Islet of Langerhans (tissue), 1 donor: ENCODE measurements at regions not wholly inside any gene's neighbourhood (a gene's known extent, or its start where the extent isn't known, plus 50 kb on each side); places are given as distances from the start of the nearest gene placed in this dataset.

Experiments
- FAIRE-seq: peaks from one replicate; lab custom pipeline; 2011; peaks lifted over from hg19 to GRCh38; lab: Jason Lieb, UNC

- no peak for FAIRE-seq
Observed at GRCh38 chr5:174376726-174377373, 331.3 kb downstream of the NSG2 start.

GRCh38 chr5:174378121-174378874 is 332.8 kb downstream of the NSG2 start:
- FAIRE-seq: no peak

DNA sequence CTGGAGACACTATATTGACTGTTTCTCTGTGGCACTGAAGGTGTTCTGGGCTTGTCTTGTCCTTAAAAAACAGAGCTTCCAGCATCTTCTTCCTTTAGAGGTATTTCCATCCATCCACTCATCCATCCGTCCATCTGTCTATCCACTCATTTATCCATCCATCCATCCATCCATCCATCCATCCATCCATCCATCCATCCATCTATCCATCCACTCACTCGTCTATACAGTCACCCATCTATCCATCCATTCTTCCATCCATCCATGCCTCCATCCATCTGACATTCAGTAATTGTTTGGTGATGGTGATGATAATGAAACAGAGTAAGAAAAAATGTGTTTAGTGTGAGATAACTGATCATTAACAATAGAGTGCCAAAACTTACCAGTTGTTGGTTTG is 334.8 kb downstream of the NSG2 start:
- no peak for FAIRE-seq

- FAIRE-seq: no peak
Observed at GRCh38 chr5:174381241-174381640, 335.7 kb downstream of the NSG2 start.

DNA sequence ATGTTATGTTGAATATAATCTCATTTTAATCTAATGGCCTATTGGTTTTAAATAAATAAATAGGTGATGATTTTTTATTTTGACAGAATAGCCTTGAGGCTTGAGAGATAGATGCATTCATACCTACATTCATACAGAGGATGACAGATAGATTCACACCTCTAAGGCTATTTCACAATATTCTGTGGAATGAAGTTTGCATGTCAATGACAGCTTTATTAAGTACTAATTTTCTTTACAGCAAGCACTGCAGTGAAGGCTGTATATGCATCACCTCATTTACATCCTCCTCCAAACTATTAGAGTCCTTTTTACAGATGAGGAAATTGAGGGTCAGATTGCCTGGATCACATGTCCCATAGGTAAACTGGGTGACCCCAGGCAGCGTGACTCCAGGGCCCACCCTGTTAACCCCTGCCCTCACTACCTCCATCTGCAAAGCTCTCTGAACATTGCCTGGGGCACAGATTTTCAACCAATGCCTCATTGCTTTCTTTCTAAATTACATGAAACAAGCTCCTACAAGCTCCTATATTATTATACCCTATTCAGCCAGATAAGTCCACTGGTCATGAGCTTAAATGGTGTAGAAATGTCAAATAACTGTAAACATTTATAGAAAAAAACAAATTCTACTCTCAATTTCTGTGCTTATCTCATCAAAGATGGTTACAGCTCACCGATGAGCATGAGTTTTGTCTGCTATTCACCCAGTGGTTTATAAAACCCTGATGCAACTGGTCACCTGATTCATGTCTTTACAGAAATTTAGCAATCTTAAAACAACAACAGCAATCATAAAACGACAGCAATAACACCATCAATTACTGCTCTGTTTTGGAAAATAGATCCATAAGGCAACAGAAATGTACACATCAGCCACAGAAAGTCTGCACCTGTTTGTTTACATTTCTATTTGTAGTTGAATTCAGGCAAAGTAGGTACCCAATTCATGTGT is 338.0 kb downstream of the NSG2 start:
- FAIRE-seq: no peak

DNA sequence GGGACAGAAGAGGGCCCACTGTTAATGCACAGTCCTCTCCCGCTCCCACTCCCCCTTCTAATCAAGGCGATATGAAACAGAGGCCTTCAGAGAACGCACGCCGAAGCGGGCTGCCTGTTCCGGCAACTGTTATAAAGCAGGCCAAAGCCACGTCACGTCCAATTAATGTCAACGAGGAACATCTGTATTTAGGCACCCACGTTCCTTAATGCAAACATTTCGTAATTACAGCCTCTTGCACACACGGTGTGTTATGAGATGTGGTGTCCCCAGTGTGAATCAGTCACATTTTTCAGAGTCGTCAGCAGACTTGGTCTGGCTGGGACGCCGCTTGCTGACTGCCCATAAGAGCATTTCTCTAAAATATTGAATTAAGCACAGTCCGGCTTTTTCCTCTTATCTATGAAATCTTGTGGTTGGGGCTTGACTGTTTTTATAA is 339.0 kb downstream of the NSG2 start:
- FAIRE-seq: no peak

DNA sequence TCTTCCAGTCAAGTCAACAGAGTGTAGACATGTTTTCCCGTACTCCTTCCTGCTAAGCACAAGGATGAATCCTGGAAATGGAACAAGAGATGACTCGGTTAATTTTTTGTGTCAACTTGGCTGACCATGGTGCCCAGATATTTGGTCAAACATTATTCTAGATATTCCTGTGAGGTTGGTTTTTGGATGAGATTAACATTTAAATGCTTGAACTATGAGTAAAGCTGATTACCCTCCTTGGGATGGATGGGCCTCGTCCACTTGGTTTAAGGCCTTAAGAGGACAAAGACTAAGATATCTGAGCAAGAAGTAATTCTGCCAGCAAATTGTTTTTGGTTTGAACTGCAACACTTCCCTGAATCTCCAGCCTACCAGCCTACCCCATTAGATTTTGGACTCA is 338.1 kb upstream of the MSX2 start:
- no peak for FAIRE-seq

GRCh38 chr5:174386846-174387245 is 337.5 kb upstream of the MSX2 start:
- FAIRE-seq: no peak

DNA sequence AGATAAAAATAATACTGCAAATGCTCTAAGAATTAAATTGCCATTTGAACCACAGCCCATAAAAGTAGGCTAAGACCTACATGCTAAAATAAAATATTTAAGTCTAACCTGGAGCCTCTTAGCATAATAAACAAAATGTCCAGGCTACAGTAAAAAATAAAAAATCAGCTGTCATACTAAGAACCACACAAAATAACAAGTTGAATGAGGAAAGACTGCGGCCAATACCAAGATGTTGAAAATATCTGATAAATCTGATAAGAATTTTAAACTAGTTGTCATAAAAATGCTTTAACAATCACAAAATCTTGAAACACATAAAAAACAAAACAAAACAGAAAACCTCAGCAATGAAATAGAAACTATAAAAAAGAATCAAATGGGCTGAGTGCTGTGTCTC is 336.9 kb upstream of the MSX2 start:
- no peak for FAIRE-seq

GRCh38 chr5:174392892-174393291 is 331.5 kb upstream of the MSX2 start:
- no peak for FAIRE-seq

DNA sequence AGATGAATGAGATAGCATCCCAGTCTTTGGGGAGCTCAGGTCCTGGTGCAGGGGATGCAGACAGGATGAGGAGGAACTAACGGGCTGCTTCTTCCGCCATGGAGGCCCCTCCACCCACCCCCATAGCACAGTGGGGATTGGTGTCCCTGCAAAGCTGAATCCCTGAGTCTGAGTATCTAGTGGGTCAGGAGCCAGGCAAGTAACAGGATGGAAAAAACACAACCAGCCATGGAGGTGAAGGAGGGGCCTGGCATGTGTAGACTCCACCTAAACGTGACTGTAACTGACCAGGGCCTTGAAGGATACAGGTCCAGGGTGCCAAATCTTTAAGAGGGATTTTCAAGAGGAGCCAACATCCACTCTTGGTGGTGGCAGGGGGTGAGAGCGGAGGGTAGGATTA is 327.8 kb upstream of the MSX2 start:
- no peak for FAIRE-seq

DNA sequence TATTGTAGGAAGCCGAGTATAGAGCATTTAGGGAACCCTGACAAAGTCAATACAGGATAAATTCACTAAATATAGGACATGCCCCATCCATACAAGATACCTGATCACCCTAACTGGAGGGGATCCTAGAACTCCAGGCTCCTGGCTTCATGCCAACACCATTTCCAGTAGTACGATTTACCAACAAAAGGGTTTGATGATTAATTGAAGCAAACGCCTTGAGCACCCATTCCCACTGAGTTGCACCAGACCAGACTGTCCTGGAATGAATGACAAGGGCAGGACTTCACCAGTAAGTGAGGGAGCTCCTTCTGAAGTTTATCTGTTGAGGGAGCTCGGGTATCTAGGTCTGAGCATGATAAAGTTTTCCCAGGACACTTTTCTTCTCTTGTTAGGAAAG is 327.2 kb upstream of the MSX2 start:
- no peak for FAIRE-seq

GRCh38 chr5:174398171-174398570 is 326.2 kb upstream of the MSX2 start:
- FAIRE-seq: no peak

GRCh38 chr5:174399411-174399810 is 325.0 kb upstream of the MSX2 start:
- no peak for FAIRE-seq

DNA sequence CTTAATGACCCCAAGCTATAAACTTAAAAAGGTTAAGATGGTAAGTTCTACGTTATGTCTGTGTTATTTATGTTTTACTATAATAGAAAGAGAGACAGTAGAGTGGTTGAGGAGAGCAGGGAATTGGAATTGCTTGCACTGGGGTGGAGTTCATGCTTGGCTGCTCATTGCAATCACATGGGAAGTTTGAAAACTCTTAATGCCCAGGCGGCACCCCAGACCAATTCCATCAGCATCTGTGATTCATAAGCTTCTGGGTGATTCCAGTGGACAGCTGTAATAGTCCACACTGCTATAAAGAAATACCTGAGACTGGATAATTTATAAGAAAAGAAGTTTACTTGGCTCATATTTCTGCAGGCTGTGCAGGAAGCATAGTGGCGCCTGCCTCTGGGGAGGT is 323.9 kb upstream of the MSX2 start:
- no peak for FAIRE-seq

GRCh38 chr5:174401793-174402192 is 322.6 kb upstream of the MSX2 start:
- no peak for FAIRE-seq

GRCh38 chr5:174402222-174402812 is 322.1 kb upstream of the MSX2 start:
- FAIRE-seq: no peak

- no peak for FAIRE-seq
Observed at GRCh38 chr5:174404848-174405247, 319.5 kb upstream of the MSX2 start.

GRCh38 chr5:174409070-174409469 is 315.3 kb upstream of the MSX2 start:
- FAIRE-seq: no peak

DNA sequence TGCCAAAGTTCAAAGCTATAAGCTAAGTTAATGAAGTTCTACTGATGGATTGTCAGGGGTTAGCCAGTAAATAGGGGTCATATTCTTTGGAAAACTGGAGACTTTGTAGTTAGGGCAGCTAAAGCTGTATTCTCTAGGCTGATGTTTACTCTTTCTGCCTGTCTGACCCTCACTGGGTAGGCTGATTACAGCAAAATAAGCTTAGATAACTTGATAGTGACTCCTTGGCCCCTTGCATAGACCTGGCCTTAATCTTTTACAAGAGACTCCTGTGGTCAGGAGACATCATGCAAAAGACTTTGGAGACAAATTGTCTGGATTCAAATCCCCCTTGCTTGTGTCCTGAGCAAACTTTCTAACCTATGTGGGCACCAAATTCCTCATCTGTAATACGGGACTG is 314.4 kb upstream of the MSX2 start:
- no peak for FAIRE-seq

GRCh38 chr5:174410716-174411478 is 313.5 kb upstream of the MSX2 start:
- FAIRE-seq: no peak

DNA sequence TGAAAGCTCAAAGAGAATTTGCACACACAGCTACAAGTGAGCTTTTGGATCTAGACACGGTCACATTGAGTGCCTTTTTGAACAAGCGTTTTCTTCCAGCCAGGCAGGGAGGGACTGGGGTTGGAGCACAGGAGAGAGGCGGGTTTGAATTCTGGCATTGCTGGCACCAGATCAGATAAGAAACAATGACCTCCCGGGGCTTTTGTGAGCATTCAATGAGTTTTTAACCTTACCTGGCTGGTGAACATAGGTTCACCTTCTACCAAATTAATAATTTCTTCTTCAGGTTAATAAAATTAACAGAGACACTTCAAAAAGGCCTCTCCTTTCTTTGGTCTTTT is 312.9 kb upstream of the MSX2 start:
- no peak for FAIRE-seq
